Type B pancreatic cell (in vitro differentiated cells): ENCODE measurements at regions not wholly inside any gene's neighbourhood (a gene's known extent, or its start where the extent isn't known, plus 50 kb on each side); places are given as distances from the start of the nearest gene placed in this dataset.

Experiments
- DNase-seq: peaks from one replicate; pipeline ENCODE4 v3.0.0; 2021; ENCODE audit warnings: mixed read lengths; ENCODE audit not compliant: unreplicated experiment; ENCODE audit errors: extremely low spot score
- H3K27ac Mint-ChIP-seq: 2 replicates; pipeline ENCODE4 v1.8.0; 2021; ENCODE audit warnings: mild to moderate bottlenecking, mixed read lengths
- H3K27me3 Mint-ChIP-seq: 2 replicates; pipeline ENCODE4 v1.8.0; 2021; ENCODE audit warnings: mixed read lengths
- H3K36me3 Mint-ChIP-seq: 2 replicates; pipeline ENCODE4 v1.8.0; 2021; ENCODE audit warnings: mixed read lengths
- H3K4me1 Mint-ChIP-seq: one replicate; pipeline ENCODE4 v1.8.0; 2021; ENCODE audit warnings: mixed read lengths; ENCODE audit not compliant: unreplicated experiment
- H3K4me3 Mint-ChIP-seq: 2 replicates; pipeline ENCODE4 v1.8.0; 2021; ENCODE audit warnings: mild to moderate bottlenecking, mixed read lengths
- H3K9me3 Mint-ChIP-seq: 2 replicates; pipeline ENCODE4 v1.8.0; 2021; ENCODE audit warnings: mixed read lengths
- CTCF ChIP-seq: fragments of 200-600 bp; sonication (generic); conservative IDR thresholded peaks from 2 replicates; pipeline ENCODE4 v1.5.0; 2021; ENCODE audit warnings: antibody characterized with exemption, mild to moderate bottlenecking

DNA sequence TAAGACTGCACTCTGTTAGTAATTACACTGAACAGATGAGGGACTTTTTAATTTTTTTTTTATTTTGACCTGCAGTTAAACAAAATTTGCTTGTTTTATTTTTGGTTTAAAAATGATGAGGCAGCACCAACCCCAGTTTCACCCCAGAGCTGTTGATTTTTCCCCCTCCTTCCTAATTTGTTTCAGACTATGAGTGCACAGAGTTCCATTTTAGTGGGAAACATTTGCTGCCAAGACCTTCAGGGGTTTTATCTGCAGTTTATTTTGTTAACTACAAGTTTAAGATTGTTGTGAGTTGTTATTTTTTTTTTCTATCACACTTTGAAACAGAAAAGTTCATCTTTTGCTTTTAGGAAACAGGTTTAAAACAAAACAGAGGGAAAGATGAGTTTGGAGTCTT, 455.9 kb upstream of the NR2F2 start:
- H3K4me3 Mint-ChIP-seq, result peak overlapping the region; percentile 32
- no peaks in the 10 kb centered on the region for H3K27me3 Mint-ChIP-seq
- DNase-seq, result no peak
- TF ChIP-seq CTCF, result no peak
- H3K36me3 Mint-ChIP-seq, result peaks cover 5% of the 10 kb centered on the region
- H3K4me1 Mint-ChIP-seq, result peaks cover 35% of the 10 kb centered on the region
- H3K9me3 Mint-ChIP-seq, result peaks cover 4% of the 10 kb centered on the region
- H3K27ac Mint-ChIP-seq, result peak overlapping the region; percentile 95

DNA sequence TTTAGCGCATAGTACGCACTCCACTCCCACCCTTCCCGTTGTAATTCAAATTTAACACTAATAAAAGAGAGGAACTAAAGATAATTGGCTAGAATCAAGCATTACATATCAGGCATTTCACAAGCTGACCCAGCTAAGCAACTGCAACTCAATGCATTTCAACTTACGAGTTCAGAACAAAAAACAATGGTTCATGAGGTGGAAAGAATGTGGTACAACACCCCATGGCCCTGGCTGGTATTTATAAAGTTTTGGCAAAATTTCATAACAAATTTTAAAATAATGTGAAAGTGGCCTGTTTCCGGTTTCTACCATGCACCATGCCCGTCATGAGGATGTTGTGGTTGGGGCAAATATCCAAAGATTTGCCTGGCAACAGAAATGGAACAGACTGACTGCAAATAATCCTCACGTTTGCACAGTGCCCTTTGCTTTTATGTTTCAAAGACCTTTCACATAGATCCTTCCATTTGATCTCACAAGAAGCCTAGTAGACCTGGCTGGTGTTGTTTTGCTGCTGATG, 455.3 kb upstream of the NR2F2 start:
- peak overlapping the region; percentile 95 for H3K27ac Mint-ChIP-seq
- peak; percentile 35 for TF ChIP-seq CTCF
- H3K4me3 Mint-ChIP-seq, result peak overlapping the region; percentile 32

DNA sequence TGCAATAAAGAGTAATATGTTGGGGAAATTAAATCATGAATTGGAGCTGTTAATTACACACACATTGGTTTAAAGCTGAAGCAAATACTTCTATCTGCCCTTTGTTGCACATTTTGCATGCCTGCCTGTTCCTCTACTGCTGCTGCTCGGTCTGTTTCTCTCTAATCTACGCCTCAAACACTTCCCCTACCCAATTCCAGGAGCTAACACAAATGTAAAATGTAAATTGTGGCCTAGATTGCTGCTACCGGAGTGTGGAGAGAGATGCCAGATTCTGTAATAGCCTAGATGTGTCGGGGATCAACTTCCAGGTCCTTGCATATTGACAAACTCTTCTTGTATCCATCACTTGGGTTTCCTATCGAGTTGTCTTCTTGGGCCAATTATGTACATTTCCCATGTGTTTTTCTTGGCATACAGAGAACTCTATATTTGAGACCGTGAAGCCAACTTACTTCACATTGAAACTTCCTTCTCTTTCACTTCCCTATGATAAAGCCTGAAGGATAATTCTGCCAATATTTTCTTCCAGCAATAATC, 450.4 kb upstream of the NR2F2 start:
- DNase-seq, result no peak
- H3K4me1 Mint-ChIP-seq, result peaks cover 20% of the 10 kb centered on the region
- H3K9me3 Mint-ChIP-seq, result peaks cover 5% of the 10 kb centered on the region
- no peak for TF ChIP-seq CTCF
- H3K27ac Mint-ChIP-seq, result no peak overlapping the region
- H3K4me3 Mint-ChIP-seq, result no peak overlapping the region
- H3K36me3 Mint-ChIP-seq, result peaks cover 7% of the 10 kb centered on the region
- H3K27me3 Mint-ChIP-seq, result no peaks in the 10 kb centered on the region

More for the DNA sequence above, 455.3 kb upstream of the NR2F2 start:
- Mint-ChIP-seq H3K4me1 (peaks cover 35% of the 10 kb centered on the region), H3K27me3 (no peaks in the 10 kb centered on the region), H3K36me3 (peaks cover 5% of the 10 kb centered on the region), H3K9me3 (peaks cover 4% of the 10 kb centered on the region)
- no peak for DNase-seq

DNA sequence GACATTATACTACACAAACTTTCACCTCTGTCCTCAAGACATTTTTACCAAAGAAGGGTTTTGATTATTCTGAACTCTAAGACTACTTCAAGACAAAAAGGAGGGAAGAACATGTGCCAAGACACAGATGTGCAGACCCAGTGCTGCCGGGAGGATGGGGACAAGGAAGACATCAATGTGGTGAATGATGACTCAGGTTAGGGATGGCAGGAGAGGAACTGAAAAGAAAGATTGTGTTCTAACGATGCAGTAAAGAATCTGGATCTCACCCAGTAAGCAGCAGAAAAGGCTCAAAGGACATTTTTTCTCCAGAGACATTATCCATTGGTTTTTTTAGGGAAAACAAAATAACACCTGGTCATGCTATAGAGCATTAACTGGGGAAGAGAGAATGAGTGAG, 449.9 kb upstream of the NR2F2 start:
- no peak overlapping the region for H3K4me3 Mint-ChIP-seq
- no peak for TF ChIP-seq CTCF
- no peaks in the 10 kb centered on the region for H3K27me3 Mint-ChIP-seq
- peaks cover 5% of the 10 kb centered on the region for H3K9me3 Mint-ChIP-seq
- no peak for DNase-seq
- H3K36me3 Mint-ChIP-seq, result peaks cover 7% of the 10 kb centered on the region
- H3K27ac Mint-ChIP-seq, result no peak overlapping the region
- H3K4me1 Mint-ChIP-seq, result peaks cover 16% of the 10 kb centered on the region

- no peak for TF ChIP-seq CTCF
- Mint-ChIP-seq H3K9me3 (peaks cover 5% of the 10 kb centered on the region), H3K36me3 (peaks cover 7% of the 10 kb centered on the region), H3K4me3 (no peak overlapping the region), H3K27ac (no peak overlapping the region), H3K4me1 (peaks cover 15% of the 10 kb centered on the region), H3K27me3 (no peaks in the 10 kb centered on the region)
- DNase-seq, result no peak
Observed at GRCh38 chr15:95883064-95883463, 447.4 kb upstream of the NR2F2 start.
